RWPE2 (cell line): ENCODE measurements at regions not wholly inside any gene's neighbourhood (a gene's known extent, or its start where the extent isn't known, plus 50 kb on each side); places are given as distances from the start of the nearest gene placed in this dataset.

ENCODE experiments used
- ATAC-seq: fragments of 200-7000 bp; cut with Tn5 transposase; 3 replicates; pipeline ENCODE4 v1.9.1; 2021; ENCODE audit warnings: low read depth
- DNase-seq: peaks from one replicate; pipeline ENCODE4 v3.0.0-alpha.2; 2020; ENCODE audit warnings: low spot score
- H3K27ac ChIP-seq: fragments of 450-650 bp; 2 replicates; pipeline ENCODE4 v1.5.1; 2017; ENCODE audit warnings: mild to moderate bottlenecking; ENCODE audit not compliant: poor library complexity, severe bottlenecking
- H3K27me3 ChIP-seq: fragments of 250-450 bp; sonication (Bioruptor Pico); 2 replicates; pipeline ENCODE4 v1.5.1; 2021; ENCODE audit warnings: mild to moderate bottlenecking, moderate library complexity; ENCODE audit not compliant: insufficient read depth, poor library complexity, severe bottlenecking
- H3K36me3 ChIP-seq: fragments of 250-450 bp; sonication (Bioruptor Pico); 2 replicates; pipeline ENCODE4 v1.5.1; 2020; ENCODE audit warnings: low read depth, mild to moderate bottlenecking, moderate library complexity
- H3K4me1 ChIP-seq: fragments of 250-450 bp; sonication (Bioruptor Pico); 2 replicates; pipeline ENCODE4 v1.5.1; 2021; ENCODE audit warnings: mild to moderate bottlenecking, moderate library complexity; ENCODE audit not compliant: insufficient read depth, poor library complexity, severe bottlenecking
- H3K4me3 ChIP-seq: fragments of 250-450 bp; sonication (Bioruptor Pico); 2 replicates; pipeline ENCODE4 v1.5.1; 2021; ENCODE audit warnings: mild to moderate bottlenecking, moderate library complexity; ENCODE audit not compliant: severe bottlenecking
- H3K9me3 ChIP-seq: fragments of 250-450 bp; sonication (Bioruptor Pico); 2 replicates; pipeline ENCODE4 v1.5.1; 2021; ENCODE audit warnings: mild to moderate bottlenecking, moderate library complexity; ENCODE audit not compliant: severe bottlenecking
- TF ChIP-seq, protein P1 (sequence below): fragments of 450-650 bp; IDR thresholded peaks from one replicate; pipeline ENCODE4 v1.5.1; 2017; ENCODE audit warnings: mild to moderate bottlenecking, moderate library complexity; ENCODE audit not compliant: poor library complexity, severe bottlenecking

GRCh38 chr22:19629331-19629719 is 85.0 kb upstream of the SEPTIN5 start:
- TF ChIP-seq, protein P1, sequence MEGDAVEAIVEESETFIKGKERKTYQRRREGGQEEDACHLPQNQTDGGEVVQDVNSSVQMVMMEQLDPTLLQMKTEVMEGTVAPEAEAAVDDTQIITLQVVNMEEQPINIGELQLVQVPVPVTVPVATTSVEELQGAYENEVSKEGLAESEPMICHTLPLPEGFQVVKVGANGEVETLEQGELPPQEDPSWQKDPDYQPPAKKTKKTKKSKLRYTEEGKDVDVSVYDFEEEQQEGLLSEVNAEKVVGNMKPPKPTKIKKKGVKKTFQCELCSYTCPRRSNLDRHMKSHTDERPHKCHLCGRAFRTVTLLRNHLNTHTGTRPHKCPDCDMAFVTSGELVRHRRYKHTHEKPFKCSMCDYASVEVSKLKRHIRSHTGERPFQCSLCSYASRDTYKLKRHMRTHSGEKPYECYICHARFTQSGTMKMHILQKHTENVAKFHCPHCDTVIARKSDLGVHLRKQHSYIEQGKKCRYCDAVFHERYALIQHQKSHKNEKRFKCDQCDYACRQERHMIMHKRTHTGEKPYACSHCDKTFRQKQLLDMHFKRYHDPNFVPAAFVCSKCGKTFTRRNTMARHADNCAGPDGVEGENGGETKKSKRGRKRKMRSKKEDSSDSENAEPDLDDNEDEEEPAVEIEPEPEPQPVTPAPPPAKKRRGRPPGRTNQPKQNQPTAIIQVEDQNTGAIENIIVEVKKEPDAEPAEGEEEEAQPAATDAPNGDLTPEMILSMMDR: no peak
- no peaks in the 10 kb centered on the region for H3K27me3 ChIP-seq
- no peak for ATAC-seq

DNA sequence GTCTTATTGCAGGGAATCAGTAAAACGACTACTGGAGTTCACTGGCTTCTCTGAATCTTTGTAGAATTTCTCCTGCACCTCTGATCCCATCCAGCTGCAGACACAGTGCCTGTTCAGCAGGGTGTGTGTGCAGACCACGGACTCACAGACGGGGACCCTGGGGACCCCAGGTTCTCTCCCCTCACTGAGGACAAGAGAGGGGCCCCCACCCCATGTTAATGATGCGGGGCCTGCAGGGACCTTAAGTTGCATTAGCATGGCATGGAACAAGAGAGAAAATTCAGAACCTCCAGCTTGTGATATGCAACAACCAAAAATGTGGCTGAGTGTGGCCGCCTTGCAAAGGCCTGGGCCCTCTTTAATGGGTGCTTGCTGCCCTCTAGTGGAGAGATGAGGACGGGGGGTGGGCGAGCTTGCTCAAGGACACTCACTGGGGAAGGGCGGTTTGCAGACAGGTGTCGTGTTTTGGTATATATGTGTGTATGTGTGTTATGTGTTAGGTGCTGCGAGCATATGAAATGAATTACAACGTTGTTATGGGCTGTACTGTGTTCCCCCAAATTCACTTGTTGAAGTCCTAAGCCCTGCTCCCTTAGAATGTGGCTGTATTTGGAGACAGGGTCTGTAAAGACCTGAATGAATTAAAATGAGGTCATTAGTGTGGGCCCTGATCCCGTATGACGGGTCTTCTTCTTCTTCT is 84.4 kb upstream of the SEPTIN5 start:
- no peaks in the 10 kb centered on the region for H3K27me3 ChIP-seq
- no peak overlapping the region for H3K4me3 ChIP-seq
- H3K27ac ChIP-seq: no peak overlapping the region
- no peaks in the 10 kb centered on the region for H3K9me3 ChIP-seq
- DNase-seq (no peak), ATAC-seq (peak; percentile 84)
- H3K4me1 ChIP-seq: no peaks in the 10 kb centered on the region
- no peaks in the 10 kb centered on the region for H3K36me3 ChIP-seq
- TF ChIP-seq, protein P1: peak; percentile 88

More at GRCh38 chr22:19629331-19629719, 85.0 kb upstream of the SEPTIN5 start:
- no peaks in the 10 kb centered on the region for H3K36me3 ChIP-seq
- H3K27ac ChIP-seq: no peak overlapping the region
- no peak overlapping the region for H3K4me3 ChIP-seq
- no peaks in the 10 kb centered on the region for H3K9me3 ChIP-seq
- H3K4me1 ChIP-seq: no peaks in the 10 kb centered on the region
- DNase-seq: no peak

GRCh38 chr22:19630614-19631013 is 83.7 kb upstream of the SEPTIN5 start:
- ATAC-seq (no peak), DNase-seq (no peak)
- H3K27me3 ChIP-seq: no peaks in the 10 kb centered on the region
- no peaks in the 10 kb centered on the region for H3K4me1 ChIP-seq
- no peak overlapping the region for H3K4me3 ChIP-seq
- no peaks in the 10 kb centered on the region for H3K36me3 ChIP-seq
- H3K27ac ChIP-seq: no peak overlapping the region
- no peaks in the 10 kb centered on the region for H3K9me3 ChIP-seq
- TF ChIP-seq, protein P1: no peak

GRCh38 chr22:19631899-19632667 is 82.2 kb upstream of the SEPTIN5 start:
- Histone ChIP-seq H3K4me1 (no peaks in the 10 kb centered on the region), H3K4me3 (no peak overlapping the region), H3K27ac (no peak overlapping the region), H3K27me3 (no peaks in the 10 kb centered on the region), H3K36me3 (no peaks in the 10 kb centered on the region), H3K9me3 (no peaks in the 10 kb centered on the region)
- ATAC-seq: peak; percentile 71
- DNase-seq: no peak
- TF ChIP-seq, protein P1: peak; percentile 67

DNA sequence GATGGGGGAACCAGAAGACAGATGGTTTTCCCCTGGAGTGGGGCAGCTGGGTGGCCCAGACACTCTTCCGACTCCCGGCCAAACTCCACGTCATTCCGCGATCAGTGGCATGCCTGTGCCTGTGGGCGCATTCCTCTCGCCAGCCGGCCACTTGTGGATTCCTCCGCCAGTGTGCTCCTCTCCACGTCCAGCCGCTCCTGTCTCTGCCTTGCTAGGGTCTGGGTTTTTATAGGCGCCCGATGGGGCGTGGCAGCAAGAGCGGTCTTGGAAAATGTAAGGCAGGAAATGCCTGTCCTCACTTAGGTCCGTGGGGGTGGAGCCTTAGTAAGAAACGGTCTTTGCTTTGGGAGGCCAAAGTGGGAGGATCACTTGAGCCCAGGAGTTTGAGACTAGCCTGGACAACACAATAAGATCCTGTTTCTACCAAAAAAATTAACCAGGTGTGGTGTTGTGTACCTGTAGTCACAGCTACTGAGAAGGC is 81.6 kb upstream of the SEPTIN5 start:
- no peaks in the 10 kb centered on the region for H3K9me3 ChIP-seq
- no peaks in the 10 kb centered on the region for H3K27me3 ChIP-seq
- no peak overlapping the region for H3K27ac ChIP-seq
- TF ChIP-seq, protein P1: no peak
- no peaks in the 10 kb centered on the region for H3K4me1 ChIP-seq
- H3K4me3 ChIP-seq: no peak overlapping the region
- no peaks in the 10 kb centered on the region for H3K36me3 ChIP-seq
- DNase-seq (no peak), ATAC-seq (no peak)
